Neural progenitor cell (in vitro differentiated cells): ENCODE measurements at regions not wholly inside any gene's neighbourhood (a gene's known extent, or its start where the extent isn't known, plus 50 kb on each side); places are given as distances from the start of the nearest gene placed in this dataset.

ENCODE experiments used
- DNase-seq: peaks from one replicate; pipeline ENCODE4 v3.0.0-alpha.2; 2016; ENCODE audit warnings: low spot score
- H2AFZ ChIP-seq: fragments of 200-600 bp; sonication (generic); replicated peaks from 2 replicates; pipeline ENCODE4 v1.6.1; 2016; ENCODE audit warnings: antibody characterized with exemption
- H3F3A ChIP-seq: fragments of 200-600 bp; sonication (generic); 2 replicates; pipeline ENCODE4 v1.6.1; 2016; ENCODE audit warnings: antibody characterized with exemption, low read depth
- H3K27ac ChIP-seq: fragments of 200-600 bp; sonication (generic); 2 replicates; pipeline ENCODE4 v1.5.1; 2016; ENCODE audit warnings: mild to moderate bottlenecking
- H3K27me3 ChIP-seq: fragments of 200-600 bp; sonication (generic); 2 replicates; pipeline ENCODE4 v1.6.1; 2016; ENCODE audit warnings: mild to moderate bottlenecking, moderate library complexity
- H3K36me3 ChIP-seq: fragments of 200-600 bp; sonication (generic); 2 replicates; pipeline ENCODE4 v1.5.1; 2016
- H3K4me1 ChIP-seq: fragments of 200-600 bp; sonication (generic); 2 replicates; pipeline ENCODE4 v1.6.1; 2016; ENCODE audit warnings: mixed run types
- H3K4me2 ChIP-seq: fragments of 200-600 bp; sonication (generic); 2 replicates; pipeline ENCODE4 v1.6.1; 2016
- H3K4me3 ChIP-seq: fragments of 200-600 bp; sonication (generic); 2 replicates; pipeline ENCODE4 v1.5.1; 2016
- H3K79me2 ChIP-seq: fragments of 200-600 bp; sonication (generic); 2 replicates; pipeline ENCODE4 v1.6.1; 2016; ENCODE audit warnings: low read depth
- H3K9ac ChIP-seq: fragments of 200-600 bp; sonication (generic); 2 replicates; pipeline ENCODE4 v1.6.1; 2016
- H3K9me3 ChIP-seq: fragments of 200-600 bp; sonication (generic); 2 replicates; pipeline ENCODE4 v1.5.1; 2016; ENCODE audit warnings: low read depth
- H4K20me1 ChIP-seq: fragments of 200-600 bp; sonication (generic); 2 replicates; pipeline ENCODE4 v1.6.1; 2016; ENCODE audit warnings: low read depth
- H3K27ac Mint-ChIP-seq: 3 replicates; pipeline ENCODE4 v1.8.0; 2021; ENCODE audit warnings: mixed read lengths
- H3K27me3 Mint-ChIP-seq: 2 replicates; pipeline ENCODE4 v1.8.0; 2022; ENCODE audit warnings: low read depth, mild to moderate bottlenecking, inconsistent platforms, moderate library complexity, mixed read lengths; ENCODE audit not compliant: insufficient read depth
- H3K36me3 Mint-ChIP-seq: 3 replicates; pipeline ENCODE4 v1.8.0; 2021; ENCODE audit warnings: mixed read lengths
- H3K4me1 Mint-ChIP-seq: 3 replicates; pipeline ENCODE4 v1.8.0; 2021; ENCODE audit warnings: mixed read lengths
- H3K4me3 Mint-ChIP-seq: 3 replicates; pipeline ENCODE4 v1.8.0; 2021; ENCODE audit warnings: mild to moderate bottlenecking, moderate library complexity, mixed read lengths
- H3K9me3 Mint-ChIP-seq: 3 replicates; pipeline ENCODE4 v1.8.0; 2020; ENCODE audit warnings: mixed read lengths
- EZH2 ChIP-seq: fragments of 200-600 bp; sonication (generic); IDR thresholded peaks from 2 replicates; pipeline ENCODE4 v1.6.1; 2017; ENCODE audit warnings: antibody characterized with exemption, mild to moderate bottlenecking, moderate library complexity
- EZH2phosphoT487 ChIP-seq: fragments of 200-600 bp; sonication (generic); IDR thresholded peaks from 2 replicates; pipeline ENCODE4 v1.6.1; 2017; ENCODE audit warnings: antibody characterized with exemption
- TF ChIP-seq, protein P1 (sequence below): fragments of 200-600 bp; sonication (generic); IDR thresholded peaks from 2 replicates; pipeline ENCODE4 v1.5.1; 2017; ENCODE audit warnings: antibody characterized with exemption, mild to moderate bottlenecking

GRCh38 chr18:73270920-73271634 is 403.3 kb upstream of the NETO1 start:
- Histone ChIP-seq H3K9ac (no peak overlapping the region), H4K20me1 (no peaks in the 10 kb centered on the region), H3F3A (no peaks in the 10 kb centered on the region), H3K4me2 (no peak overlapping the region), H3K27ac (no peak overlapping the region), H3K36me3 (no peaks in the 10 kb centered on the region), H3K4me3 (no peak overlapping the region), H3K27me3 (no peaks in the 10 kb centered on the region), H2AFZ (no peak overlapping the region), H3K9me3 (no peaks in the 10 kb centered on the region), H3K4me1 (no peaks in the 10 kb centered on the region), H3K79me2 (no peaks in the 10 kb centered on the region)
- H3K27ac Mint-ChIP-seq = no peak overlapping the region
- no peaks in the 10 kb centered on the region for H3K27me3 Mint-ChIP-seq
- H3K4me3 Mint-ChIP-seq = no peak overlapping the region
- no peak for TF ChIP-seq EZH2phosphoT487
- TF ChIP-seq, protein P1, sequence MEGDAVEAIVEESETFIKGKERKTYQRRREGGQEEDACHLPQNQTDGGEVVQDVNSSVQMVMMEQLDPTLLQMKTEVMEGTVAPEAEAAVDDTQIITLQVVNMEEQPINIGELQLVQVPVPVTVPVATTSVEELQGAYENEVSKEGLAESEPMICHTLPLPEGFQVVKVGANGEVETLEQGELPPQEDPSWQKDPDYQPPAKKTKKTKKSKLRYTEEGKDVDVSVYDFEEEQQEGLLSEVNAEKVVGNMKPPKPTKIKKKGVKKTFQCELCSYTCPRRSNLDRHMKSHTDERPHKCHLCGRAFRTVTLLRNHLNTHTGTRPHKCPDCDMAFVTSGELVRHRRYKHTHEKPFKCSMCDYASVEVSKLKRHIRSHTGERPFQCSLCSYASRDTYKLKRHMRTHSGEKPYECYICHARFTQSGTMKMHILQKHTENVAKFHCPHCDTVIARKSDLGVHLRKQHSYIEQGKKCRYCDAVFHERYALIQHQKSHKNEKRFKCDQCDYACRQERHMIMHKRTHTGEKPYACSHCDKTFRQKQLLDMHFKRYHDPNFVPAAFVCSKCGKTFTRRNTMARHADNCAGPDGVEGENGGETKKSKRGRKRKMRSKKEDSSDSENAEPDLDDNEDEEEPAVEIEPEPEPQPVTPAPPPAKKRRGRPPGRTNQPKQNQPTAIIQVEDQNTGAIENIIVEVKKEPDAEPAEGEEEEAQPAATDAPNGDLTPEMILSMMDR = no peak
- no peak for TF ChIP-seq EZH2
- H3K9me3 Mint-ChIP-seq = no peaks in the 10 kb centered on the region
- no peak for DNase-seq
- H3K36me3 Mint-ChIP-seq = no peaks in the 10 kb centered on the region
- H3K4me1 Mint-ChIP-seq = no peaks in the 10 kb centered on the region

DNA sequence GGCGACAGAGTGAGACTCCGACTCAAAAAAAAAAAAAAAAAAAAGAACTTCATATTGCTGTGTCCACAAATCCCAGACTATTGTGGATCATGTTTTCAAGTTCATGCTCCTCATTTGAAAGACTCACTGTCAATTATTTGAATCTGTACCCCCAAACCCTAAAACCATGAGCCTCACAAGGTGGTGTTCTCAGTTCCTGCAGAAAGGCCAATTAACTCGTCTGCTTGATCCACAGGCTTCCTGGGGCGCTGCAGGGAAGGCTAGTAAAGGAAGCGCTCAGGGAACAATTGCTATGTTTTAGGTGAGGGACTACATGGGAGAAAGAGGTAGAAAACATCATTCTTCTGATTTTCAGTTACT is 396.8 kb upstream of the NETO1 start:
- Mint-ChIP-seq H3K9me3 (no peaks in the 10 kb centered on the region), H3K27ac (no peak overlapping the region)

GRCh38 chr18:73261923-73262322 is 394.1 kb upstream of the NETO1 start:
- no peaks in the 10 kb centered on the region for H3K4me1 ChIP-seq
- no peaks in the 10 kb centered on the region for H3K27me3 Mint-ChIP-seq
- H3K36me3 Mint-ChIP-seq = no peaks in the 10 kb centered on the region
- no peak overlapping the region for H3K27ac Mint-ChIP-seq
- no peak overlapping the region for H2AFZ ChIP-seq
- no peaks in the 10 kb centered on the region for H3F3A ChIP-seq
- no peaks in the 10 kb centered on the region for H3K36me3 ChIP-seq
- no peak overlapping the region for H3K9ac ChIP-seq
- H3K9me3 Mint-ChIP-seq = no peaks in the 10 kb centered on the region
- H3K4me3 Mint-ChIP-seq = no peak overlapping the region
- TF ChIP-seq EZH2 = no peak
- H3K4me3 ChIP-seq = no peak overlapping the region
- H4K20me1 ChIP-seq = no peaks in the 10 kb centered on the region
- H3K27me3 ChIP-seq = no peaks in the 10 kb centered on the region
- H3K79me2 ChIP-seq = no peaks in the 10 kb centered on the region
- no peaks in the 10 kb centered on the region for H3K9me3 ChIP-seq
- no peak overlapping the region for H3K4me2 ChIP-seq
- DNase-seq = no peak
- no peaks in the 10 kb centered on the region for H3K4me1 Mint-ChIP-seq
- no peak overlapping the region for H3K27ac ChIP-seq

More for the DNA sequence above, 396.8 kb upstream of the NETO1 start:
- no peaks in the 10 kb centered on the region for H3K4me1 Mint-ChIP-seq
- H3K4me3 ChIP-seq = no peak overlapping the region
- no peak overlapping the region for H3K4me2 ChIP-seq
- H3F3A ChIP-seq = no peaks in the 10 kb centered on the region
- H4K20me1 ChIP-seq = no peaks in the 10 kb centered on the region
- no peaks in the 10 kb centered on the region for H3K36me3 ChIP-seq
- H3K4me3 Mint-ChIP-seq = no peak overlapping the region
- no peaks in the 10 kb centered on the region for H3K4me1 ChIP-seq
- no peaks in the 10 kb centered on the region for H3K36me3 Mint-ChIP-seq
- H3K9ac ChIP-seq = no peak overlapping the region
- no peaks in the 10 kb centered on the region for H3K27me3 Mint-ChIP-seq
- no peak for DNase-seq
- no peaks in the 10 kb centered on the region for H3K27me3 ChIP-seq
- H3K27ac ChIP-seq = no peak overlapping the region
- no peak for TF ChIP-seq EZH2
- TF ChIP-seq, protein P1 = no peak
- TF ChIP-seq EZH2phosphoT487 = no peak
- H3K9me3 ChIP-seq = no peaks in the 10 kb centered on the region
- H2AFZ ChIP-seq = no peak overlapping the region
- H3K79me2 ChIP-seq = no peaks in the 10 kb centered on the region

GRCh38 chr18:73261243-73261642 is 393.5 kb upstream of the NETO1 start:
- Histone ChIP-seq H3K27ac (no peak overlapping the region), H4K20me1 (no peaks in the 10 kb centered on the region), H3K9ac (no peak overlapping the region), H3K9me3 (no peaks in the 10 kb centered on the region), H3K79me2 (no peaks in the 10 kb centered on the region), H3K4me2 (no peak overlapping the region), H3F3A (no peaks in the 10 kb centered on the region), H3K4me1 (no peaks in the 10 kb centered on the region), H3K27me3 (no peaks in the 10 kb centered on the region), H2AFZ (no peak overlapping the region), H3K36me3 (no peaks in the 10 kb centered on the region), H3K4me3 (no peak overlapping the region)
- no peak overlapping the region for H3K4me3 Mint-ChIP-seq
- TF ChIP-seq EZH2phosphoT487 = no peak
- TF ChIP-seq, protein P1 = no peak
- TF ChIP-seq EZH2 = no peak
- no peaks in the 10 kb centered on the region for H3K4me1 Mint-ChIP-seq
- H3K27ac Mint-ChIP-seq = no peak overlapping the region
- no peaks in the 10 kb centered on the region for H3K36me3 Mint-ChIP-seq
- H3K27me3 Mint-ChIP-seq = no peaks in the 10 kb centered on the region
- DNase-seq = no peak
- no peaks in the 10 kb centered on the region for H3K9me3 Mint-ChIP-seq
